ENCODE measurements at regions not wholly inside any gene's neighbourhood (a gene's known extent, or its start where the extent isn't known, plus 50 kb on each side); places are given as distances from the start of the nearest gene placed in this dataset.

- no peak overlapping the region for H3K27ac ChIP-seq (ENCODE audit: low read depth, low read length)
- DNase-seq: no peak
- Mint-ChIP-seq H3K4me1 (peaks cover 27% of the 10 kb centered on the region), H3K27ac (no peak overlapping the region), H3K36me3 (ENCODE audit: low read depth) (no peaks in the 10 kb centered on the region), H3K27me3 (ENCODE audit: insufficient read depth) (peaks cover 56% of the 10 kb centered on the region), H3K4me3 (no peak overlapping the region), H3K9me3 (no peaks in the 10 kb centered on the region)
- no peak for TF ChIP-seq CTCF (conservative IDR thresholded peaks at IDR 0.05)
- H3K9ac ChIP-seq (ENCODE audit: extremely low read depth, low read length, poor library complexity, severe bottlenecking): no peak overlapping the region
- no peaks in the 10 kb centered on the region for H3K36me3 ChIP-seq (ENCODE audit: control insufficient read depth, insufficient read depth, low read length)
- H3K4me3 ChIP-seq (ENCODE audit: low read length): no peak overlapping the region
- WGBS, 2 experiments (ENCODE audit: insufficient coverage in 1 of 2, insufficient read length in 1 of 2): 91% methylated on average over 1 of the region's 1 CpG; no CpG with 5 or more reads in 1 of the 2 experiments
- H3K4me1 ChIP-seq (ENCODE audit: control insufficient read depth, insufficient read depth, low read length): peaks cover 8% of the 10 kb centered on the region
- no peaks in the 10 kb centered on the region for H3K27me3 ChIP-seq (ENCODE audit: control insufficient read depth, insufficient read depth, low read length, poor library complexity, severe bottlenecking)
- no peaks in the 10 kb centered on the region for H3K9me3 ChIP-seq (ENCODE audit: control insufficient read depth, low read length)
Observed at GRCh38 chr16:75918109-75918508, 191.8 kb upstream of the CPHXL start.

DNA sequence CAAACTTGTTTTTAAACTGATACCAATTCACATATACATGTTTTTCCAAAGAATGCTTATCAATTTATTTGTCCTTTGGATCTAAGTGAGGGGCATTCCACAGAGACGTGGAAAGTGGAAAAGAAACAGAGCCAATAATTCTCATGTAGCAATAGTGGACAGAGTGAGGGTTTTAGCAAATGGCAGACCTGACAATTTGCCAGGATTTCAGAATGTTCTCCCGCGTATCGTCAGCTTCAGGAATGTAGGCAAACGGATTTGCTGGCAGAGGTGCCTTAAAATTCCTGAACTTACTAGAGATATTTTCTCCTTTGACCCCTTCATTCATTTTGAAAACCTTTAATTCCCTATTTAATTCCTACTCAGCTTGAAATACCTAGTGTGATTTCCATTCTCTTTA lies 193.4 kb upstream of the CPHXL start:
- Histone ChIP-seq H3K36me3 (ENCODE audit: control insufficient read depth, insufficient read depth, low read length) (no peaks in the 10 kb centered on the region), H3K4me3 (ENCODE audit: low read length) (no peak overlapping the region), H3K9ac (ENCODE audit: extremely low read depth, low read length, poor library complexity, severe bottlenecking) (no peak overlapping the region), H3K27ac (ENCODE audit: low read depth, low read length) (no peak overlapping the region), H3K9me3 (ENCODE audit: control insufficient read depth, low read length) (no peaks in the 10 kb centered on the region), H3K4me1 (ENCODE audit: control insufficient read depth, insufficient read depth, low read length) (peaks cover 8% of the 10 kb centered on the region), H3K27me3 (ENCODE audit: control insufficient read depth, insufficient read depth, low read length, poor library complexity, severe bottlenecking) (no peaks in the 10 kb centered on the region)
- peaks cover 25% of the 10 kb centered on the region for H3K4me1 Mint-ChIP-seq
- TF ChIP-seq CTCF (conservative IDR thresholded peaks at IDR 0.05): no peak
- peaks cover 69% of the 10 kb centered on the region for H3K27me3 Mint-ChIP-seq (ENCODE audit: insufficient read depth)
- no peaks in the 10 kb centered on the region for H3K36me3 Mint-ChIP-seq (ENCODE audit: low read depth)
- WGBS, 2 experiments (ENCODE audit: insufficient coverage in 1 of 2, insufficient read length in 1 of 2): 87 to 90% methylated on average over 5 of the region's 5 CpGs
- no peak overlapping the region for H3K4me3 Mint-ChIP-seq
- no peaks in the 10 kb centered on the region for H3K9me3 Mint-ChIP-seq
- no peak for DNase-seq
- H3K27ac Mint-ChIP-seq: no peak overlapping the region

- peaks cover 19% of the 10 kb centered on the region for H3K4me1 Mint-ChIP-seq
- DNase-seq: no peak
- Histone ChIP-seq H3K9me3 (ENCODE audit: control insufficient read depth, low read length) (no peaks in the 10 kb centered on the region), H3K27ac (ENCODE audit: low read depth, low read length) (no peak overlapping the region), H3K4me3 (ENCODE audit: low read length) (no peak overlapping the region), H3K27me3 (ENCODE audit: control insufficient read depth, insufficient read depth, low read length, poor library complexity, severe bottlenecking) (no peaks in the 10 kb centered on the region), H3K36me3 (ENCODE audit: control insufficient read depth, insufficient read depth, low read length) (no peaks in the 10 kb centered on the region), H3K4me1 (ENCODE audit: control insufficient read depth, insufficient read depth, low read length) (peaks cover 8% of the 10 kb centered on the region), H3K9ac (ENCODE audit: extremely low read depth, low read length, poor library complexity, severe bottlenecking) (no peak overlapping the region)
- H3K27me3 Mint-ChIP-seq (ENCODE audit: insufficient read depth): peaks cover 71% of the 10 kb centered on the region
- WGBS, 2 experiments (ENCODE audit: insufficient coverage in 1 of 2, insufficient read length in 1 of 2): 44 to 50% methylated on average over 2 of the region's 2 CpGs
- no peak overlapping the region for H3K4me3 Mint-ChIP-seq
- no peak for TF ChIP-seq CTCF (conservative IDR thresholded peaks at IDR 0.05)
- H3K27ac Mint-ChIP-seq: no peak overlapping the region
- no peaks in the 10 kb centered on the region for H3K36me3 Mint-ChIP-seq (ENCODE audit: low read depth)
- H3K9me3 Mint-ChIP-seq: no peaks in the 10 kb centered on the region
Observed at GRCh38 chr16:75921281-75921680, 195.0 kb upstream of the CPHXL start.
